ENCODE measurements at regions not wholly inside any gene's neighbourhood (a gene's known extent, or its start where the extent isn't known, plus 50 kb on each side); places are given as distances from the start of the nearest gene placed in this dataset.

GRCh38 chr18:28408528-28408927 lies 231.6 kb upstream of the CDH2 start:
- H3K36me3 ChIP-seq (ENCODE audit: control insufficient read depth, insufficient read depth, low read length) = no peaks in the 10 kb centered on the region

GRCh38 chr18:28407681-28408080 lies 230.8 kb upstream of the CDH2 start:
- no peak overlapping the region for H3K4me3 ChIP-seq (ENCODE audit: extremely low read depth, insufficient read depth, low read length, poor library complexity, severe bottlenecking)
- H3K9me3 ChIP-seq (ENCODE audit: control insufficient read depth, low read length) = no peaks in the 10 kb centered on the region
- no peak overlapping the region for H3K27ac ChIP-seq (ENCODE audit: low read depth, low read length, severe bottlenecking)
- no peaks in the 10 kb centered on the region for H3K4me1 ChIP-seq (ENCODE audit: control insufficient read depth, insufficient read depth, low read length, poor library complexity, severe bottlenecking)
- 92% methylated on average over 1 of the region's 1 CpG; no CpG with 5 or more reads in 1 of the 2 experiments for WGBS, 2 experiments (ENCODE audit: insufficient coverage in 2 of 2)
- no peaks in the 10 kb centered on the region for H3K36me3 ChIP-seq (ENCODE audit: control insufficient read depth, insufficient read depth, low read length)

More at GRCh38 chr18:28408528-28408927, 231.6 kb upstream of the CDH2 start:
- Histone ChIP-seq H3K4me1 (ENCODE audit: control insufficient read depth, insufficient read depth, low read length, poor library complexity, severe bottlenecking) (no peaks in the 10 kb centered on the region), H3K9me3 (ENCODE audit: control insufficient read depth, low read length) (no peaks in the 10 kb centered on the region), H3K4me3 (ENCODE audit: extremely low read depth, insufficient read depth, low read length, poor library complexity, severe bottlenecking) (no peak overlapping the region), H3K27ac (ENCODE audit: low read depth, low read length, severe bottlenecking) (no peak overlapping the region)
- WGBS, 2 experiments (ENCODE audit: insufficient coverage in 2 of 2) = 82% methylated on average over 1 to 2 of the region's 2 CpGs

- H3K4me1 ChIP-seq (ENCODE audit: control insufficient read depth, insufficient read depth, low read length, poor library complexity, severe bottlenecking) = no peaks in the 10 kb centered on the region
- no peak overlapping the region for H3K4me3 ChIP-seq (ENCODE audit: extremely low read depth, insufficient read depth, low read length, poor library complexity, severe bottlenecking)
- 86% methylated on average over 1 of the region's 3 CpGs; no CpG with 5 or more reads in 1 of the 2 experiments for WGBS, 2 experiments (ENCODE audit: insufficient coverage in 2 of 2)
- no peaks in the 10 kb centered on the region for H3K9me3 ChIP-seq (ENCODE audit: control insufficient read depth, low read length)
- no peak overlapping the region for H3K27ac ChIP-seq (ENCODE audit: low read depth, low read length, severe bottlenecking)
- no peaks in the 10 kb centered on the region for H3K36me3 ChIP-seq (ENCODE audit: control insufficient read depth, insufficient read depth, low read length)
Measured at GRCh38 chr18:28406533-28406932, 229.6 kb upstream of the CDH2 start.

- no peak overlapping the region for H3K27ac ChIP-seq (ENCODE audit: low read depth, low read length, severe bottlenecking)
Measured at GRCh38 chr18:28404694-28405093, 227.8 kb upstream of the CDH2 start.

GRCh38 chr18:28399781-28400362 lies 222.9 kb upstream of the CDH2 start:
- H3K36me3 ChIP-seq (ENCODE audit: control insufficient read depth, insufficient read depth, low read length) = no peaks in the 10 kb centered on the region
- H3K9me3 ChIP-seq (ENCODE audit: control insufficient read depth, low read length) = no peaks in the 10 kb centered on the region
- H3K27ac ChIP-seq (ENCODE audit: low read depth, low read length, severe bottlenecking) = no peak overlapping the region
- WGBS, 2 experiments (ENCODE audit: insufficient coverage in 2 of 2) = 65 to 100% methylated on average over 1 to 2 of the region's 5 CpGs
- H3K4me3 ChIP-seq (ENCODE audit: extremely low read depth, insufficient read depth, low read length, poor library complexity, severe bottlenecking) = no peak overlapping the region
- no peaks in the 10 kb centered on the region for H3K4me1 ChIP-seq (ENCODE audit: control insufficient read depth, insufficient read depth, low read length, poor library complexity, severe bottlenecking)

More at GRCh38 chr18:28404694-28405093, 227.8 kb upstream of the CDH2 start:
- no peak overlapping the region for H3K4me3 ChIP-seq (ENCODE audit: extremely low read depth, insufficient read depth, low read length, poor library complexity, severe bottlenecking)
- no peaks in the 10 kb centered on the region for H3K9me3 ChIP-seq (ENCODE audit: control insufficient read depth, low read length)
- 80% methylated on average over 1 of the region's 1 CpG; no CpG with 5 or more reads in 1 of the 2 experiments for WGBS, 2 experiments (ENCODE audit: insufficient coverage in 2 of 2)
- H3K4me1 ChIP-seq (ENCODE audit: control insufficient read depth, insufficient read depth, low read length, poor library complexity, severe bottlenecking) = no peaks in the 10 kb centered on the region
- no peaks in the 10 kb centered on the region for H3K36me3 ChIP-seq (ENCODE audit: control insufficient read depth, insufficient read depth, low read length)

- WGBS, 2 experiments (ENCODE audit: insufficient coverage in 2 of 2) = no CpG with 5 or more reads among the region's 1 CpG
Measured at GRCh38 chr18:28398471-28398870, 221.5 kb upstream of the CDH2 start.

GRCh38 chr18:28390022-28390421 lies 213.1 kb upstream of the CDH2 start:
- no peak overlapping the region for H3K27ac ChIP-seq (ENCODE audit: low read depth, low read length, severe bottlenecking)
- H3K4me1 ChIP-seq (ENCODE audit: control insufficient read depth, insufficient read depth, low read length, poor library complexity, severe bottlenecking) = no peaks in the 10 kb centered on the region
- peaks cover 3% of the 10 kb centered on the region for H3K9me3 ChIP-seq (ENCODE audit: control insufficient read depth, low read length)

More at GRCh38 chr18:28398471-28398870, 221.5 kb upstream of the CDH2 start:
- no peaks in the 10 kb centered on the region for H3K9me3 ChIP-seq (ENCODE audit: control insufficient read depth, low read length)
- H3K4me3 ChIP-seq (ENCODE audit: extremely low read depth, insufficient read depth, low read length, poor library complexity, severe bottlenecking) = no peak overlapping the region
- H3K36me3 ChIP-seq (ENCODE audit: control insufficient read depth, insufficient read depth, low read length) = no peaks in the 10 kb centered on the region
- H3K27ac ChIP-seq (ENCODE audit: low read depth, low read length, severe bottlenecking) = no peak overlapping the region
- no peaks in the 10 kb centered on the region for H3K4me1 ChIP-seq (ENCODE audit: control insufficient read depth, insufficient read depth, low read length, poor library complexity, severe bottlenecking)

GRCh38 chr18:28382215-28382879 lies 205.4 kb upstream of the CDH2 start:
- H3K36me3 ChIP-seq (ENCODE audit: control insufficient read depth, insufficient read depth, low read length) = no peaks in the 10 kb centered on the region
- no peaks in the 10 kb centered on the region for H3K9me3 ChIP-seq (ENCODE audit: control insufficient read depth, low read length)
- no peaks in the 10 kb centered on the region for H3K4me1 ChIP-seq (ENCODE audit: control insufficient read depth, insufficient read depth, low read length, poor library complexity, severe bottlenecking)
- no peak overlapping the region for H3K4me3 ChIP-seq (ENCODE audit: extremely low read depth, insufficient read depth, low read length, poor library complexity, severe bottlenecking)
- H3K27ac ChIP-seq (ENCODE audit: low read depth, low read length, severe bottlenecking) = no peak overlapping the region
- WGBS, 2 experiments (ENCODE audit: insufficient coverage in 2 of 2) = 80 to 94% methylated on average over 1 to 3 of the region's 3 CpGs

More at GRCh38 chr18:28390022-28390421, 213.1 kb upstream of the CDH2 start:
- no peaks in the 10 kb centered on the region for H3K36me3 ChIP-seq (ENCODE audit: control insufficient read depth, insufficient read depth, low read length)
- H3K4me3 ChIP-seq (ENCODE audit: extremely low read depth, insufficient read depth, low read length, poor library complexity, severe bottlenecking) = no peak overlapping the region

- Histone ChIP-seq H3K36me3 (ENCODE audit: control insufficient read depth, insufficient read depth, low read length) (no peaks in the 10 kb centered on the region), H3K27ac (ENCODE audit: low read depth, low read length, severe bottlenecking) (no peak overlapping the region), H3K4me1 (ENCODE audit: control insufficient read depth, insufficient read depth, low read length, poor library complexity, severe bottlenecking) (no peaks in the 10 kb centered on the region), H3K4me3 (ENCODE audit: extremely low read depth, insufficient read depth, low read length, poor library complexity, severe bottlenecking) (no peak overlapping the region), H3K9me3 (ENCODE audit: control insufficient read depth, low read length) (no peaks in the 10 kb centered on the region)
- WGBS, 2 experiments (ENCODE audit: insufficient coverage in 2 of 2) = 88% methylated on average over 4 of the region's 4 CpGs; no CpG with 5 or more reads in 1 of the 2 experiments
Measured at GRCh38 chr18:28372186-28372585, 195.3 kb upstream of the CDH2 start.

GRCh38 chr18:28366676-28367075 lies 189.7 kb upstream of the CDH2 start:
- H3K36me3 ChIP-seq (ENCODE audit: control insufficient read depth, insufficient read depth, low read length) = no peaks in the 10 kb centered on the region
- H3K9me3 ChIP-seq (ENCODE audit: control insufficient read depth, low read length) = no peaks in the 10 kb centered on the region
- no peak overlapping the region for H3K27ac ChIP-seq (ENCODE audit: low read depth, low read length, severe bottlenecking)
- WGBS, 2 experiments (ENCODE audit: insufficient coverage in 2 of 2) = 83 to 93% methylated on average over 1 to 4 of the region's 4 CpGs
- H3K4me1 ChIP-seq (ENCODE audit: control insufficient read depth, insufficient read depth, low read length, poor library complexity, severe bottlenecking) = no peaks in the 10 kb centered on the region
- no peak overlapping the region for H3K4me3 ChIP-seq (ENCODE audit: extremely low read depth, insufficient read depth, low read length, poor library complexity, severe bottlenecking)

- Histone ChIP-seq H3K27ac (ENCODE audit: low read depth, low read length, severe bottlenecking) (no peak overlapping the region), H3K9me3 (ENCODE audit: control insufficient read depth, low read length) (no peaks in the 10 kb centered on the region), H3K4me1 (ENCODE audit: control insufficient read depth, insufficient read depth, low read length, poor library complexity, severe bottlenecking) (no peaks in the 10 kb centered on the region), H3K36me3 (ENCODE audit: control insufficient read depth, insufficient read depth, low read length) (no peaks in the 10 kb centered on the region), H3K4me3 (ENCODE audit: extremely low read depth, insufficient read depth, low read length, poor library complexity, severe bottlenecking) (no peak overlapping the region)
- WGBS, 2 experiments (ENCODE audit: insufficient coverage in 2 of 2) = no CpG with 5 or more reads among the region's 1 CpG
Measured at GRCh38 chr18:28365411-28365831, 188.5 kb upstream of the CDH2 start.
